SK-N-SH treated with all-trans-retinoic acid at 6 μM for 48 hours (cell line): ENCODE measurements at regions not wholly inside any gene's neighbourhood (a gene's known extent, or its start where the extent isn't known, plus 50 kb on each side); places are given as distances from the start of the nearest gene placed in this dataset.
A peak's percentile ranks its signal among the peaks of the same experiment; 100 is the strongest.

Experiments
- ATAC-seq: fragments of 200-7000 bp; cut with Tn5 transposase; 3 replicates; pipeline ENCODE4 v1.9.1; 2020; ENCODE audit warnings: mild to moderate bottlenecking, moderate library complexity
- ARNTL ChIP-seq: fragments of 450-650 bp; formaldehyde crosslinking; IDR thresholded peaks from 2 replicates; pipeline ENCODE4 v1.5.0; 2020; ENCODE audit warnings: low read depth, mild to moderate bottlenecking, moderate library complexity, borderline replicate concordance
- BACH2 ChIP-seq: fragments of 250-450 bp; sonication (Bioruptor Pico); IDR thresholded peaks from 2 replicates; pipeline ENCODE4 v1.9.0; 2021; ENCODE audit warnings: mild to moderate bottlenecking, borderline replicate concordance
- CREB5 ChIP-seq: fragments of 250-450 bp; sonication (Bioruptor Pico); IDR thresholded peaks from 2 replicates; pipeline ENCODE4 v1.5.1; 2020; ENCODE audit warnings: low read depth, mild to moderate bottlenecking, moderate library complexity
- CSDC2 ChIP-seq: fragments of 250-450 bp; sonication (Bioruptor Pico); IDR thresholded peaks from 2 replicates; pipeline ENCODE4 v1.5.0; 2020; ENCODE audit warnings: mild to moderate bottlenecking, moderate library complexity
- CSRNP3 ChIP-seq: fragments of 250-450 bp; sonication (Bioruptor Pico); IDR thresholded peaks from 2 replicates; pipeline ENCODE4 v1.5.1; 2021; ENCODE audit warnings: mild to moderate bottlenecking, moderate library complexity
- ESRRG ChIP-seq: fragments of 250-450 bp; sonication (Bioruptor Pico); IDR thresholded peaks from 2 replicates; pipeline ENCODE4 v1.6.1; 2021; ENCODE audit warnings: mild to moderate bottlenecking
- GLIS3 ChIP-seq: fragments of 250-450 bp; sonication (Bioruptor Pico); IDR thresholded peaks from 2 replicates; pipeline ENCODE4 v1.5.0; 2020; ENCODE audit warnings: mild to moderate bottlenecking, moderate library complexity
- ISL1 ChIP-seq: fragments of 250-450 bp; sonication (Bioruptor Pico); IDR thresholded peaks from 2 replicates; pipeline ENCODE4 v2.1.2; 2022; ENCODE audit warnings: mild to moderate bottlenecking, moderate library complexity
- OSR1 ChIP-seq: fragments of 250-450 bp; sonication (Bioruptor Pico); IDR thresholded peaks from 2 replicates; pipeline ENCODE4 v1.8.0; 2022; ENCODE audit warnings: moderate library complexity, mild to moderate bottlenecking, inconsistent platforms
- PATZ1 ChIP-seq: fragments of 250-450 bp; sonication (Bioruptor Pico); IDR thresholded peaks from 2 replicates; pipeline ENCODE4 v1.8.0; 2020; ENCODE audit warnings: mild to moderate bottlenecking, moderate library complexity, borderline replicate concordance
- POU6F1 ChIP-seq: fragments of 250-450 bp; sonication (Bioruptor Pico); IDR thresholded peaks from 2 replicates; pipeline ENCODE4 v1.8.0; 2021; ENCODE audit warnings: low read depth, mild to moderate bottlenecking, moderate library complexity, borderline replicate concordance
- PPARA ChIP-seq: fragments of 250-450 bp; sonication (Bioruptor Pico); IDR thresholded peaks from 2 replicates; pipeline ENCODE4 v1.5.0; 2020; ENCODE audit warnings: mild to moderate bottlenecking, borderline replicate concordance
- RARB ChIP-seq: fragments of 250-450 bp; sonication (Bioruptor Pico); IDR thresholded peaks from 2 replicates; pipeline ENCODE4 v1.8.0; 2021; ENCODE audit warnings: mild to moderate bottlenecking, moderate library complexity
- SNAI2 ChIP-seq: fragments of 250-450 bp; sonication (Bioruptor Pico); IDR thresholded peaks from 2 replicates; pipeline ENCODE4 v1.5.0; 2020; ENCODE audit warnings: mild to moderate bottlenecking, moderate library complexity
- TCF4 ChIP-seq: fragments of 250-450 bp; sonication (Bioruptor Pico); IDR thresholded peaks from 2 replicates; pipeline ENCODE4 v1.8.0; 2021; ENCODE audit warnings: mild to moderate bottlenecking, moderate library complexity, borderline replicate concordance
- TOX ChIP-seq: fragments of 250-450 bp; sonication (Bioruptor Pico); IDR thresholded peaks from 2 replicates; pipeline ENCODE4 v1.8.0; 2021; ENCODE audit warnings: mild to moderate bottlenecking, moderate library complexity, borderline replicate concordance
- TSHZ2 ChIP-seq: fragments of 250-450 bp; sonication (Bioruptor Pico); IDR thresholded peaks from 2 replicates; pipeline ENCODE4 v1.5.0; 2020; ENCODE audit warnings: mild to moderate bottlenecking, moderate library complexity
- ZC3H10 ChIP-seq: fragments of 250-450 bp; sonication (Bioruptor Pico); IDR thresholded peaks from 2 replicates; pipeline ENCODE4 v1.5.1; 2021; ENCODE audit warnings: mild to moderate bottlenecking, moderate library complexity
- ZFP3 ChIP-seq: fragments of 250-450 bp; sonication (Bioruptor Pico); IDR thresholded peaks from 2 replicates; pipeline ENCODE4 v1.5.0; 2020; ENCODE audit warnings: mild to moderate bottlenecking, moderate library complexity
- ZFP30 ChIP-seq: fragments of 450-650 bp; formaldehyde crosslinking; IDR thresholded peaks from 2 replicates; pipeline ENCODE4 v1.5.0; 2022; ENCODE audit warnings: mild to moderate bottlenecking, moderate library complexity
- ZNF565 ChIP-seq: fragments of 450-650 bp; formaldehyde crosslinking; conservative IDR thresholded peaks from 2 replicates; pipeline ENCODE4 v1.5.0; 2020; ENCODE audit warnings: low read depth, mild to moderate bottlenecking, moderate library complexity
- ZNF70 ChIP-seq: fragments of 450-650 bp; formaldehyde crosslinking; IDR thresholded peaks from 2 replicates; pipeline ENCODE4 v1.5.0; 2020; ENCODE audit warnings: mild to moderate bottlenecking, moderate library complexity
- ZNF8 ChIP-seq: fragments of 450-650 bp; formaldehyde crosslinking; IDR thresholded peaks from 2 replicates; pipeline ENCODE4 v1.5.0; 2020; ENCODE audit warnings: mild to moderate bottlenecking, moderate library complexity

- no peak; the same call in 2 of the 3 replicates for ATAC-seq
- TF ChIP-seq RARB (CRISPR knock-in tag) (no peak), GLIS3 (CRISPR knock-in tag) (peak; percentile 68; the same call in 1 of the 2 replicates), BACH2 (CRISPR knock-in tag) (0 out of 2 replicates have a peak, but pooled peaks have one; percentile 45), ZNF70 (no peak), CSDC2 (CRISPR knock-in tag) (no peak), ESRRG (CRISPR knock-in tag) (peak; percentile 60; the same call in 1 of the 2 replicates), OSR1 (no peak), PPARA (no peak), TSHZ2 (CRISPR knock-in tag) (peak; percentile 99), ISL1 (CRISPR knock-in tag) (peak; percentile 91), ZNF565 (no peak), ARNTL (CRISPR knock-in tag) (no peak), ZFP3 (0 out of 2 replicates have a peak, but pooled peaks have one; percentile 22), TCF4 (CRISPR knock-in tag) (peak; percentile 99), PATZ1 (CRISPR knock-in tag) (no peak), CREB5 (CRISPR knock-in tag) (peak; percentile 79; the same call in 1 of the 2 replicates), ZFP30 (CRISPR knock-in tag) (no peak), POU6F1 (CRISPR knock-in tag) (no peak), CSRNP3 (CRISPR knock-in tag) (0 out of 2 replicates have a peak, but pooled peaks have one; percentile 52), ZC3H10 (no peak), SNAI2 (peak; percentile 88), TOX (no peak), ZNF8 (CRISPR knock-in tag) (no peak)
Observed at GRCh38 chr6:18579869-18580268, 192.7 kb downstream of the RNF144B start.

- no peak for ATAC-seq
- TF ChIP-seq PPARA (no peak), ZNF565 (no peak), CREB5 (CRISPR knock-in tag) (no peak), PATZ1 (CRISPR knock-in tag) (no peak), BACH2 (CRISPR knock-in tag) (no peak), RARB (CRISPR knock-in tag) (no peak)
Observed at GRCh38 chr6:18584372-18584771, 197.2 kb downstream of the RNF144B start.
